ENCODE measurements at regions not wholly inside any gene's neighbourhood (a gene's known extent, or its start where the extent isn't known, plus 50 kb on each side); places are given as distances from the start of the nearest gene placed in this dataset.

GRCh38 chr11:70853770-70854108 is 398.6 kb downstream of the SHANK2 start:
- TF ChIP-seq CTCF (IDR thresholded peaks at IDR 0.05): no peak
- no peak for TF ChIP-seq POLR2A (IDR thresholded peaks at IDR 0.05)
